GM19395 (cell line): ENCODE measurements at regions not wholly inside any gene's neighbourhood (a gene's known extent, or its start where the extent isn't known, plus 50 kb on each side); places are given as distances from the start of the nearest gene placed in this dataset.
"Not testable (repeated sequence)": the region's sequence is repeated elsewhere in the genome, so short reads cannot be mapped to it uniquely, and the experiment has no call there.

Experiments used
- ATAC-seq: cut with Tn5 transposase; IDR thresholded peaks from one replicate; pipeline ENCODE4 v1.9.1; 2021; ENCODE audit warnings: mild to moderate bottlenecking, moderate library complexity; ENCODE audit not compliant: unreplicated experiment

DNA sequence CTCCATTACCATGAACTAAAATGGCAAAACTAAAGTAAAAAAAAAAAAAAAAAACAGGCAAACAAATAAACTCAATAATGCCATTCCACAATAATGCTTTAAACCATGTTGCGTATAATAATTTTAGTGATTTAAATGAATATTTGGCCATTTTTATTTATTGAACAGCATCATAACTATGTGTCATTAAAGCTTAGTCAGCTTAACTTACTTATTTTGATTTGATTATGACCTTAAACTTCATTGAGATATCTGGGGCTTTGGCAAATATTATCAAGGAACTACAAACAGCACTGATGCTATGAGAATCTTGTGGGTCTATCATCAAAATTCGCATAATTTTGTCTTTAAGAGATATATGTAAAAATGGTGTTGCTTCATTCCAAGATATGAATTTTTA is 1610.3 kb upstream of the NUDT12 start:
- ATAC-seq: no peak

DNA sequence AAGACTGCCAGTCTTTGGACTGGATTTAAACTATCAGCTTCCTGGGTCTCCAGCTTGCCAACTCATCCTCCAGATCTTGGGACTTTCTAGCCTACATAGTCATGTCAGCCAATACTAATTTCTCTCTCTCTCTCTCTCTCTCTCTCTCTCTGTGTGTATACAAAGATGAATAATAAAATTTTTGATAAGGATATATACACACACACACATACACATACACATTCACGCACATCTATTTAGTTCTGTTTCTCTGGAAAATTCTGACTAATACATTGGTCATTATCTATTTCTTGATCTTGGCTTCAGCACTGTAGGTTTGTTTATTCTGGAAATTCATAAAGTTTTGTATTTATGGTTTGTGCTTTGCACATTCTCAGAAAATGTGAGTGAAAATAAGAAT is 1606.2 kb upstream of the NUDT12 start:
- no peak for ATAC-seq

DNA sequence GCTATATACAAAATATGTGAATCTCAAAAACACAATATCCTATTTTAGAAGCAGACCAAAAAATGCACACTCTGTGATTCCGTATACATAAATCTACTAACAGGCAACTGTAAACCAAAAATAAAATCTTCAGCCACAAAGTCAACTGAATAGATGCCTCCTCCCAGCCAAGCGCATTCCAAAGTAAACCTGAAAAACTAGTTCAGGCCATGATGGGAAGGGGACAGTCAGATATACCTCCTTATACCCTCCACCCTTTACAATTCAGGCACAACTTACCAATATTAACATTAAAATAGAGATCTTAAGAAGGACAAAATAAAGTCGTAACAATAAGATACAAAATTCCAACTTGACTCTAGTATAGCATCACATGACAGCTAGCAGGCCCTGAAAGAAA is 1604.5 kb upstream of the NUDT12 start:
- ATAC-seq: no peak

DNA sequence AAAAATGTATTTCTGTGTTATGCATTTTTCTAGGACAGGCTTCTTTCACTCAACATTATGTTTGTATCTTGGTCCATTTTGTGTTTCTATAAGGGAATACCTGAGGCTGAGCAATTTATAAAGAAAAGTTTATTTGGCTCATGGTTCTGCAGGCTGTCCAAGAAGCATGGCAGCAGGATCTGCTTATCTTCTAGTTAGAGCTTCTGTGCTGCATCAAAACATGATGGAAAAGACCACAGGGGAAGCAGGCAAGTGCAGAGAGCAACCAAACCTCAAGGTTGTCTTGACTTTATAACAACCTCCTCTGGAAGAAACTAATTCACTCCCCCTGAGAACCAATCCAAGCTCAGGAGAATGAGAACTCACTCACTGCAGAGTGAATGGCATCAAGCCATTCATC is 1601.0 kb upstream of the NUDT12 start:
- no peak for ATAC-seq

DNA sequence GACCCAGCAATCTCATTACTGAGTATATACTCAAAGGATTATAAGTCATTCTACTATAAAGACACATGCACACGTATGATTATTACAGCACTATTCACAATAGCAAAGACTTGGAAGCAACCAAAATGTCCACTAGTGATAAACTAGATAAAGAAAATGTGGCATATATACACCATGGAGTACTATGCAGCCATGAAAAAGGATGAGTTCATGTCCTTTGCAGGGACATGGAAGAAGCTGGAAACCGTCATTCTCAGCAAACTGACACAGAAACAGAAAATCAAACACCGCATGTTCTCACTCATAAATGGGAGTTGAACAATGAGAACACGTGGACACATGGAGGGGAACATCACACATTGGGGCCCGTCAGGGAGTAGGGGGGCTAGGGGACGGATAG is 1600.0 kb upstream of the NUDT12 start:
- ATAC-seq: not testable (repeated sequence)

DNA sequence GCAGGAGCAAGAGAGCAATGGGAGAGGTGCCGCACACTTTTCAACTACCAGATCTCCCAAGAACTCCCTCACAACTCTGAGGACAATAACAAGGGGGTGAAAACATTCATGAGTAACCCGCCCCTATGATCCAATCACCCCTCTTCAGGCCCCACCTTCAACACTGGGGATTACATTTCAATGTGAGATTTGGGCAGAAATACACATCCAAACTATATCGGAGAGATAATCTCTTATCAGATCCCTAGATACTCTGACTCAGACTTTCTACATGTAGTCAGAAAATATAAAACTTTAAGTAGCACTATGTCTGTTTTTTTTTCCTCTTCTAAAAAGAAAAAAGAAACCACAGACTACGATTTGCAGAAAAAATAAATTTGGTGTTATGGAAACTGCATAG is 1595.9 kb upstream of the NUDT12 start:
- ATAC-seq: no peak

DNA sequence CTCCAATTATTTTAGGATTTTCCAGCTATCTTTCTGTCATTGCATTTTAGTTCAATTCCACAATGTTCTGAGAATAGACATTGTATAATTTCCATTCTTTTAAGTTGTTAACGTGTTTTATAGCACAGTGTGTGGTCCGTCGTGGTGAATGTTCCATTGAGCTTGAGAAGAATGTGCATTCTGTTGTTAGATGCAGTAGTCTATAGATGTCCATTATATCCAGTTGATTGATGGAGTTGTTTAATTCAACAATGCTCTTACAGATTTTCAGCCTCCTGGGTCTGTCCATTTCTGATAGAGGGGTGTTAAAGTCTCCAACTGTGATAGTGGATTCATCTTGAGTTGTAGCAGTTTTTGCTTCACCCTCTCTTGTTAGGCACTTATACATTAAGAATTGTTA is 1587.7 kb upstream of the NUDT12 start:
- ATAC-seq: no peak

DNA sequence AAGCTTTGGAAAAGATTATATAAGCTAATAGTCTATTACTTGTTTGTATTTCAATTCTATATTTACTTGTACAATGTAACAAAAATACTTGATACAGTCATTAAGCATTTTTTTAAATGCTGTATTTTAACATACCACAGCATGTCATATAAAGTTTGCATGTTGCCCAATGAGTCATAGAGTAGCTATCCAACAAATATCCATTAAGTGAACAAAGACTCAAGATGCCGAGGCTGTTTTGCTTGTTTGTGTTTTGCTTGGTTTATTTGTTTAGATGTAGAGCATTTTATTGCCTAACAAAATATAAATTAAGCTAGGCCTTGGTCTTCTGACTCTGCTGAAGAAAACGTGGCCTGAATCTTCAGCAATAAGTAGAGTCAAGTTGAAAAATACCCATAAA is 1584.3 kb upstream of the NUDT12 start:
- ATAC-seq: no peak

DNA sequence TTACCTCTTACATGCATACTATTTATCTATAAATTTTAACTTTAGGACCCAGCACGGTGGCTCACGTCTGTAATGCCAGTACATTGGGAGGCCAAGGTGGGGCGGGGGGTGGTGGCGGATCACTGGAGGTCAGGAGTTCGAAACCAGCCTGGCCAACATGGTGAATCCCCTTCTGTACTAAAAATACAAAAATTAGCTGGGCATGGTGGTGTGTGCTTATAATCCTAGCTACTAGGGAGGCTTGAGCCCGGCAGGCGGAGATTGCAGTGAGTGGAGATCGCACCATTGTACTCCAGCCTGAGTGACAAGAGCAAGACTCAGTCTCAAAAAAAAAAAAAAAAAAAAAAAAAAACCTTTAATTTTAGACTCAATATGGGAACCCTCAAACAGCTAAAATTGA is 1582.6 kb upstream of the NUDT12 start:
- no peak for ATAC-seq

DNA sequence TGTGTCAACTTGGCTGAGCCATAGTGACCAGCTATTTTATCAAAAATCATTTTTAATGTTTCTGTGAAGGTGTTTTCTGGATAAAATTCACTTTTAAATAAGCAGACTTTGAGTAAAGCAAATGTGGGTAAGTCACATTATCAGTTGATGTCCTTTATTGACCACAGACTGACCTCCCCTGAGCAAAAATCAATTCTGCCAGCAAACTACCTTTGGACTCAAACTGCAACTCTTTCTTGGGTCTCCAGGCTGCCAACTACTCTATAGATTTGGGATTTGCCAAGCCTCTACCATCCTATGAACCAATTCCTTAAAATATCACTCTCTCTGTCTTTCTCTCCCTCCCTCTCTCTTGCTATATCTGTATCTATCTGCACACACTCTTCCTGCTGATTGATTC is 1571.7 kb upstream of the NUDT12 start:
- no peak for ATAC-seq

DNA sequence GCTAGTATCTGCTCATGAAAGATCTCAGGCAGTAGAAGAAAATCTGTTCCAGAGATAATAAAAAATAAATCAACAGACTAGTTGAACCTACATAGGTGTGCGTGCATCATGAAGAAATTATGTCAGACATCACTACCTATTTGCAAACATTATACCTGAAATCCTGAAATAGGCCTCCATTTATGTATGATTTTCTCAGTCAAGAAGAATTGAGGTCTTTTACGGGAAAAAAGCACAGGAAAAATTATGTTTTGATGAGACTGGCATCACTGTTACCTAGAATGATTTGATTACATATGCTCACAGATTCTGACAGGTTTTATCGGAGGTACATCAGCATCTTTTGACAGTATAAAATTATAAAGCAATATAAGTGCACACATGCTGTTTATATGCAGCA is 1570.5 kb upstream of the NUDT12 start:
- no peak for ATAC-seq

DNA sequence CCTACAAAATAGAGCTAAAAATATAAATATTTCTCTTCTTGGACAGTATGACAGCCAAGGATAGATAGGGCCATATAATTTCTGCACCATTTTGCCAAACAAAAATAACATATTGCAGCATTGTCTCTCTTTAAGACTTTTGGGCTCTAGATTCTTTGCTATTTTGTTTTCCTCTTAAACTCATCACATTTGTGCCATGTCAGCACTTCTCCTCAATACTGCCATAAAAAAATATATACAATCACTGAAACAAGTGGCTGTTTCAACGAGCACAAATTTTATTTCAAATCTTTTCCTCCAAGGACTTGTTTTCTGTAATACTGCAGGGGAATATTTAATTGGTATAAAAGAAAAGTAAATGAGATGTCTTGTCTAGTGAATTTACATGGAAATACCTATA is 1570.0 kb upstream of the NUDT12 start:
- ATAC-seq: no peak

DNA sequence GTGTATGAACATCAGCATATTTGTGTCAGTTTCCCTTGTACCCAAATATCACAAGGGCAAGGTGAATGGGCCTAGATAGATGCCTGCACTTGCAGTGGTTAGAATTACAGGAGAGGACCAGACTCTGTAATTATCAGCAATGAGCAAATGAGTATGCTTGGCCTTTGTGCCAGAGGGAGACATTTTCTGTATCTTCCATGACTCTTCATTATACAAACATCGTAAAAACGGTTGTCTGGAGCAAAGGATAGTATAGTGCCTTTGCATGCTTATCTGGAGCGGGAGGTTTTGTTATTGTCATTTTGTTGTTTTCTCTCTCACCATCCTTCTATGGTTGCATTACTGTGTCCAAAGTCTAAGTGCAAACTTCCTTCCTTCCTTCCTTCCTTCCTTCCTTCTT is 1568.5 kb upstream of the NUDT12 start:
- no peak for ATAC-seq

DNA sequence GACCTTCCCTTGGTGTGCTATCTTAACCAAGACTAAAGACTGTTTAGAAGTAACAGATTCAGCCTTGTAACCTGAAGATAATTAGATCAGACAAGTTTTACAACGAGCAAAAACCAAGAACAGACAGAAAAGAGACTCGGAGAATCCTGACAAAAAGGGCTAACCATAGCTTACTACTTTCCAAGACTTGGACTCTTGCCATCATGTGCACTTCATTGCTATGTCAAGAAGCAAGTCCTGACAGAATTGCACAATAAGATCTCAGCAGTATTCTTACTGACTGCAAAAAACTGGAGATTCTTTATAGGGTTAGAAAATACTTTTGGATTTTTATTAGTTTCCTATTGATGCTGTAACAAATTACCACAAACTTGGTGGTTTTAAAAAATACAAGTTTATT is 1539.0 kb upstream of the NUDT12 start:
- no peak for ATAC-seq

DNA sequence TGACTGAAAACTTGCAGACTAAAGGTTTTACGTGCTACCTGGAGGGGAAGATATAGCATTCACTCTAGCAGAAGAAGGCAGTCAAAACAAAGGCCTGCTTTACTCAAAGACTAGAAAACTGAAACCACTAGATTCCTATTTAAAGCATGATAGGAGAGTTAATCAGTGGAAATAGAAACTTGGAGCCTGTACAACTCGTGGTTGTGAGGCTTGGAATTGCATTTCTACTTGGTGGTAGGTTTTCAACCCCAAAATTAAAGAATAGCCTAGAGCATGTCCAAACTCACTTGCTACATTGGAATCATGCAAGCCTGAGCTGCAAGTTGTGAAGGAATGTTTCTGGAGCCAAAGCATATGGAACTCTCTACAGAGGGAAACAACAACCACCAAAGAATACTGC is 1526.4 kb upstream of the NUDT12 start:
- ATAC-seq: no peak

DNA sequence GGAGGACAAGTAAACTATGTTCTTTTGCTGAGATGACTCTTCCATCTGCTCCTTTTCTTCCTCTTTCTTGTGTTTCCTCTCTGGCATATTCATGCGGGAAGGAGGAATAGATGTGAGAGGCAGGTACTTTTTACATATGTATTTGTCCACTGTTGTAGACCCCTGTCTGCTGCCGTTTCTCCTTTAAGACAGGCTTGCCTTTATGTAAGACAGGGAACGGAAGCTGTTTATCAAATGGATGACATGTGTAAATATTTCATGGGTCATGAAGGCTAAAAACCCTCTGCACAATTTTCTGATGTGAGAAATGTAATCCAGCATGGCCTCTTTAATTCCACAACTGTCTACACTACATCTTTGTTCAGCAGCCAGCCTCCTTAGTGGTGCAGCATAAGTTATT is 1525.5 kb upstream of the NUDT12 start:
- no peak for ATAC-seq

DNA sequence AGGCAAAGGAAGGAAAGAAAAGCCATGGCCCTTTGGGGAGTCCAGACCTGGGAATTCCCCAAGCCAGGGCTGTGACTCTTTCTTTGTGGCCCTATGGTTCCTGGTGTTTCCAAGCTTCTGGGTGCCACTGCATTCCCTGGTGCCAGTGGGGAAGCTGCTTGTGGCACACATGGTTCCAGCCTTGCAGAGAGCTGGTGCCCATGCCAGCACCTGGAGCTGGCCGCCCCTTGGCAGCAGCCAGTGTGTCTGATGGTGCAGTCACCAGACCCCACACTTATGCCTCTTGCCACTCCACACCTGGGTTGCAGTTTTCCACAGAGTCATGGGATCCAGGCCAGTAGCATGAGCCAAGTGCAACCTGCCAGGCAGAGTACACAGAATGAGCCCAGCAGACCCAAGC is 1495.3 kb upstream of the NUDT12 start:
- no peak for ATAC-seq

DNA sequence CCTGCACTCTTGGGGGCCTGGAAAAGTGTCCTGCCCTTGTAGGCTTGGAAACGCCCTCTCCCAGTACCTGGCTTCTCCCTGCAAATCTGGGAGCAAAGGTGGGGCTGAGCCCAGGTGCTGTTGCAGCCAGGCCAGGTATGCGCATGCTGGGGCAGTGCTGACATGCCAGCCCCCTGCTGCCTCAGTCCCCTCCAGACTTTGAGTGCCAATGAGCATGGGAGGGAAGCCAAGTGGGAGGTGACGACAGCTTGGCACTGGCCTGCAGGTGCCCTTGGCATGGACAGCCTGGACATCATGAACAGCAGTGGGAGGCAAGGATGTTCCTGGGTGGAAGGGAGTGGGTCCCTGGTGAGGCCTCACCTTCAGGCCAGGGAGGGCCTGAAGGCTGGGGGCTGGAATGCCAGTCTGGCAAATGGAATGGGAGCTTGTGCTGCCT is 1494.4 kb upstream of the NUDT12 start:
- no peak for ATAC-seq

DNA sequence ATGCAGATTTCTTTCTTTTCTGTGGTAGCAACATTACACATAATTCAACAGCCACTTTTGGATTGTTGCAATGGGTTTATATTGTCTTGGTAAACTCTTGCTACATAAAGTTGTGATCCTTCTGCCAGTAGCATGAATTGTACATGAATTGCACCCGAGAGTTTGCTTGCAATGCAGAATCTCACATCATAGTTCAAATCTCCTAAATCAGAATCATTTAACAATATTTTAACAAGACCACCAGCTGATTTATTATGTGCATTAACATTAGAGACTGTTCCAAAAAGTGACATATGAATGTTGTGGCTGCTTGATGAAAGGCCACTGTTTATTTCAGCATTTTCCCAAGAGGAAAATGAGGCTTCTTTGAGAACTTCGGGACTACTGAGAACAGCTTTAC is 1491.8 kb upstream of the NUDT12 start:
- ATAC-seq: no peak

DNA sequence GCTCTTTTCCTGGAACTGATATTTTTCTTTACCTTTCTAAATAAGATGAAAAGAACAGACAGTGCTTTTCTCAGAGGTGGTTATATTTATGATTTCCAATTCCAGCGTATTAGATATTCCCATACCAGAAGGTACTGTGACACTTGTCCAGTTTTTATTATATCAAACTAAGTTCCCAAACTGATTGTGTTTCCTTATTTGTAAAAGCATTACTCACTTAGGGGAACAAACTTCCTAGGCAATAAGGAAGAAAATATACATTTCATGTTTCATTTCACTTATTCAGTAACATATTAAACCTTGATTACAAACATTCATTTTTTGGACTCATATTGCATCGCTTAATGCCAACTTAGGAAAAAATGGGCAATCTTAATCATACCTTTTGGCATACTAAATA is 1480.0 kb upstream of the NUDT12 start:
- no peak for ATAC-seq

DNA sequence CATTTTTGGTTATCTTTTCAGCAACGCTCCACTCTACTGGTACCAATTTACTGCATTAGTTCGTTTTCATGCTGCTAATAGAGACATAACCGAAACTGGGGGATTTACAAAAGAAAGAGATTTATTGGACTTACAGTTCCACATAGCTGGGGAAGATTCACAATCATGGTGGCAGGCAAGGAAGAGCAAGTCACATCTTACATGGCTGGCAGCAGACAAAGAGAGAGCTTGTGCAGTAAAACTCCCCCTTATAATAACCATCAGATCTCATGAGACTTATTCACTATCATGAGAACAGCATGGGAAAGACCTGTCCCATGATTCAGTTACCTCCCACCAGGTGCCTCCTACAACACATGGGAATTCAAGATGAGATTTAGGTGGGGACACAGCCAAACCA is 1474.2 kb upstream of the NUDT12 start:
- not testable (repeated sequence) for ATAC-seq

DNA sequence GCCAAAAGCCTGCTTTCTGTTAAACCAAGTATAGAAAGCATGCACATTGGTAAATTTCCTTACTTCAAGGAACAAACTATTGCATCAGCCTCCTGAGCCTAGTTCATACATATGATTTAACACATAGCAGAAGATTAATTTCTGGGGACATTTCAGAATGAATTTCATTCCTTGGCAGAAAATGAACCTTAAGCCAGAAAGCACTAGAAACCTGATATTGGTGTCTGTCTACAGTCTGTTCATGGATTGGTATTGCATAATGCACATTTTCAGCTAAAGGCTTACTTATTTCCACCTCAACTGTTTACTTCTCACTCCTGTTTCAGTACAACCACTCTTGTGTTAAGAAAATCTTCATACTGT is 1471.8 kb upstream of the NUDT12 start:
- no peak for ATAC-seq

DNA sequence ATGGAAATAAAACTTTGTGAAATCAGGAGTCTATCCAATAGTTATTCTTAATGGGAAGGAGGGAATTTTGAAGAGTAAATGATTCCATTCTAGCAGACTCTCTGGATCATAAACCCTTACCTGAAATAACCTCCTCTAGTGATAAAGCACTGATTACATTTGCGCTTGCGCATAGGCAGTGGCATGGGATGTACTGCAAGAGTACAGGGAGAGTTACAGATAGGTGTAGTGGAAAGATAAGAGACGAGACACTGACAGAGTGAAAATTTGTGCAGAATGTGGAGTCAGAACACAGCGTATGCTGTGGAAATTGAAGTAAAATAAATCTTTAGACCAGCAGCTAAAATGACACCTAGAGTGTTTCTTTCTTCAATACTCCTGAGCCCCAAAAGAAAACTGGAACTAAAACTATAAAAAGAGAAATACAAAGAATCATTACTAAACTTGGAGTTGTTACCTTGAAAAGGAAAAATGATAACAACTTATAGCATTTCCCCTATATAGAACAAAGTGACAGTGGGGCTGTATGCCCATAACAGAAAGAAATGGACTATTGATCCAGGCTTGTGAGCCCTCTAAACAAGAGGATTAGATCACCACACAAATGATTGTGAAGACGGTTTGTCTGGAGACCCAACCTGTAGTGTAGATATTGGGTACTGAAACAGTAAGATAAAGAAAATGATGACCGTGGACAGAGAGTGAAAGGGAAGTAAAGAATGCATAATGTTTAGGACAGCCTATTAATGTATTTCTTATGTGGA is 1471.2 kb upstream of the NUDT12 start:
- ATAC-seq: no peak
